OCI-LY1 (cell line): ENCODE measurements at regions not wholly inside any gene's neighbourhood (a gene's known extent, or its start where the extent isn't known, plus 50 kb on each side); places are given as distances from the start of the nearest gene placed in this dataset.

ENCODE experiments used
- H2AFZ ChIP-seq: fragments of 200-600 bp; sonication (generic), shearing (Covaris generic); 2 replicates; pipeline ENCODE4 v1.6.0; 2014; ENCODE audit warnings: antibody characterized with exemption, mild to moderate bottlenecking, low read length
- H3F3A ChIP-seq: fragments of 200-600 bp; sonication (generic), shearing (Covaris generic); 2 replicates; pipeline ENCODE4 v1.6.0; 2014; ENCODE audit warnings: mild to moderate bottlenecking, antibody characterized with exemption, low read length, moderate library complexity; ENCODE audit not compliant: insufficient read depth
- H3K27ac ChIP-seq: fragments of 200-600 bp; sonication (generic); 2 replicates; pipeline ENCODE4 v1.5.1; 2014; ENCODE audit warnings: low read length, mixed run types, mild to moderate bottlenecking, low read depth; ENCODE audit not compliant: poor library complexity, severe bottlenecking
- H3K27me3 ChIP-seq: fragments of 200-600 bp; sonication (generic); 2 replicates; pipeline ENCODE4 v1.6.0; 2014; ENCODE audit warnings: antibody characterized with exemption, mild to moderate bottlenecking, low read length, moderate library complexity; ENCODE audit not compliant: insufficient read depth
- H3K36me3 ChIP-seq: fragments of 200-600 bp; sonication (generic); 2 replicates; pipeline ENCODE4 v1.6.1; 2014; ENCODE audit warnings: mild to moderate bottlenecking, antibody characterized with exemption, low read length, moderate library complexity, mixed read lengths; ENCODE audit not compliant: insufficient read depth
- H3K4me1 ChIP-seq: fragments of 200-600 bp; sonication (generic); 2 replicates; pipeline ENCODE4 v1.5.1; 2014; ENCODE audit warnings: mild to moderate bottlenecking, low read length, moderate library complexity; ENCODE audit not compliant: insufficient read depth, severe bottlenecking
- H3K4me2 ChIP-seq: fragments of 200-600 bp; sonication (generic), shearing (Covaris generic); 2 replicates; pipeline ENCODE4 v1.6.1; 2014; ENCODE audit warnings: low read length
- H3K4me3 ChIP-seq: fragments of 200-600 bp; sonication (generic); 2 replicates; pipeline ENCODE4 v1.5.1; 2014; ENCODE audit warnings: low read length, low read depth, mild to moderate bottlenecking, mixed read lengths; ENCODE audit not compliant: poor library complexity, severe bottlenecking
- H3K79me2 ChIP-seq: fragments of 200-600 bp; shearing (Covaris generic); 2 replicates; pipeline ENCODE4 v1.6.1; 2016; ENCODE audit warnings: mixed run types, low read length, mixed read lengths; ENCODE audit not compliant: insufficient read depth
- H3K9ac ChIP-seq: fragments of 200-600 bp; sonication (generic), shearing (Covaris generic); 2 replicates; pipeline ENCODE4 v1.6.1; 2014; ENCODE audit warnings: mild to moderate bottlenecking, low read length, mixed read lengths
- H3K9me2 ChIP-seq: fragments of 200-600 bp; sonication (generic), shearing (Covaris generic); 2 replicates; pipeline ENCODE4 v1.6.1; 2014; ENCODE audit warnings: low read depth, mild to moderate bottlenecking, low read length, mixed read lengths
- H3K9me3 ChIP-seq: fragments of 200-600 bp; shearing (Covaris generic); 2 replicates; pipeline ENCODE4 v1.6.1; 2014; ENCODE audit warnings: low read length, mixed read lengths
- H4K20me1 ChIP-seq: fragments of 200-600 bp; sonication (generic), shearing (Covaris generic); 2 replicates; pipeline ENCODE4 v1.6.0; 2016; ENCODE audit warnings: mild to moderate bottlenecking, low read length; ENCODE audit not compliant: insufficient read depth
- CTCF ChIP-seq: fragments of 200-600 bp; sonication (generic), shearing (Covaris generic); IDR thresholded peaks from 2 replicates; pipeline ENCODE4 v1.5.1; 2017; ENCODE audit warnings: mild to moderate bottlenecking, antibody characterized with exemption, low read length, moderate library complexity, mixed read lengths
- EZH2 ChIP-seq: fragments of 200-600 bp; sonication (generic), shearing (Covaris generic); IDR thresholded peaks from 2 replicates; pipeline ENCODE4 v1.8.0; 2017; ENCODE audit warnings: borderline replicate concordance, mixed run types, mild to moderate bottlenecking, antibody characterized with exemption, low read length, moderate library complexity, mixed read lengths

- H3K9me2 ChIP-seq, result no peaks in the 10 kb centered on the region; the same call in 1 of the 2 replicates
- no peak for TF ChIP-seq EZH2
- no peak for TF ChIP-seq CTCF
- no peak overlapping the region for H3K4me2 ChIP-seq
- no peaks in the 10 kb centered on the region for H3K9me3 ChIP-seq
- H4K20me1 ChIP-seq, result no peaks in the 10 kb centered on the region
- no peak overlapping the region for H3K27ac ChIP-seq
- no peaks in the 10 kb centered on the region for H3K36me3 ChIP-seq
- H3K79me2 ChIP-seq, result no peaks in the 10 kb centered on the region
- no peaks in the 10 kb centered on the region for H3K4me1 ChIP-seq
- H2AFZ ChIP-seq, result no peak overlapping the region
- H3K4me3 ChIP-seq, result no peak overlapping the region
- H3F3A ChIP-seq, result no peaks in the 10 kb centered on the region
- no peaks in the 10 kb centered on the region for H3K27me3 ChIP-seq
- no peak overlapping the region for H3K9ac ChIP-seq
These were observed 816.8 kb upstream of the PCDH9 start for GRCh38 chr13:68046903-68047302.

GRCh38 chr13:68030152-68030809 is 800.1 kb upstream of the PCDH9 start:
- no peak overlapping the region for H3K27ac ChIP-seq
- no peak for TF ChIP-seq EZH2
- TF ChIP-seq CTCF, result no peak
- no peaks in the 10 kb centered on the region for H3K27me3 ChIP-seq
- H3K4me2 ChIP-seq, result no peak overlapping the region
- H3K4me3 ChIP-seq, result no peak overlapping the region
- no peak overlapping the region for H2AFZ ChIP-seq
- H4K20me1 ChIP-seq, result no peaks in the 10 kb centered on the region
- no peaks in the 10 kb centered on the region for H3K4me1 ChIP-seq
- no peak overlapping the region for H3K9ac ChIP-seq
- no peaks in the 10 kb centered on the region for H3F3A ChIP-seq
- H3K9me2 ChIP-seq, result no peaks in the 10 kb centered on the region; the same call in 1 of the 2 replicates
- H3K36me3 ChIP-seq, result no peaks in the 10 kb centered on the region
- no peaks in the 10 kb centered on the region for H3K9me3 ChIP-seq
- no peaks in the 10 kb centered on the region for H3K79me2 ChIP-seq

- Histone ChIP-seq H3K27ac (no peak overlapping the region), H3K9me2 (no peaks in the 10 kb centered on the region; the same call in 1 of the 2 replicates), H4K20me1 (no peaks in the 10 kb centered on the region), H3K9ac (no peak overlapping the region), H3K4me1 (no peaks in the 10 kb centered on the region), H2AFZ (no peak overlapping the region), H3K4me2 (no peak overlapping the region), H3K27me3 (no peaks in the 10 kb centered on the region), H3F3A (no peaks in the 10 kb centered on the region), H3K9me3 (no peaks in the 10 kb centered on the region), H3K4me3 (no peak overlapping the region), H3K79me2 (no peaks in the 10 kb centered on the region), H3K36me3 (no peaks in the 10 kb centered on the region)
- TF ChIP-seq CTCF, result no peak
- no peak for TF ChIP-seq EZH2
These were observed 798.6 kb upstream of the PCDH9 start for GRCh38 chr13:68028701-68029100.
